Epithelial cell of proximal tubule (primary cell): ENCODE measurements at regions not wholly inside any gene's neighbourhood (a gene's known extent, or its start where the extent isn't known, plus 50 kb on each side); places are given as distances from the start of the nearest gene placed in this dataset.
"Not testable (repeated sequence)": the region's sequence is repeated elsewhere in the genome, so short reads cannot be mapped to it uniquely, and the experiment has no call there.

ENCODE experiments used
- DNase-seq: peaks from one replicate; pipeline ENCODE4 v3.0.0-alpha.2; 2011; ENCODE audit warnings: low read depth
- H3K4me3 ChIP-seq: 2 replicates; pipeline ENCODE4 v1.5.1; 2011; ENCODE audit warnings: low read depth, mild to moderate bottlenecking, low read length
- TF ChIP-seq, protein P1 (sequence below): conservative IDR thresholded peaks from 2 replicates; pipeline ENCODE4 v1.5.1; 2012; ENCODE audit warnings: low read depth, mild to moderate bottlenecking, low read length

DNA sequence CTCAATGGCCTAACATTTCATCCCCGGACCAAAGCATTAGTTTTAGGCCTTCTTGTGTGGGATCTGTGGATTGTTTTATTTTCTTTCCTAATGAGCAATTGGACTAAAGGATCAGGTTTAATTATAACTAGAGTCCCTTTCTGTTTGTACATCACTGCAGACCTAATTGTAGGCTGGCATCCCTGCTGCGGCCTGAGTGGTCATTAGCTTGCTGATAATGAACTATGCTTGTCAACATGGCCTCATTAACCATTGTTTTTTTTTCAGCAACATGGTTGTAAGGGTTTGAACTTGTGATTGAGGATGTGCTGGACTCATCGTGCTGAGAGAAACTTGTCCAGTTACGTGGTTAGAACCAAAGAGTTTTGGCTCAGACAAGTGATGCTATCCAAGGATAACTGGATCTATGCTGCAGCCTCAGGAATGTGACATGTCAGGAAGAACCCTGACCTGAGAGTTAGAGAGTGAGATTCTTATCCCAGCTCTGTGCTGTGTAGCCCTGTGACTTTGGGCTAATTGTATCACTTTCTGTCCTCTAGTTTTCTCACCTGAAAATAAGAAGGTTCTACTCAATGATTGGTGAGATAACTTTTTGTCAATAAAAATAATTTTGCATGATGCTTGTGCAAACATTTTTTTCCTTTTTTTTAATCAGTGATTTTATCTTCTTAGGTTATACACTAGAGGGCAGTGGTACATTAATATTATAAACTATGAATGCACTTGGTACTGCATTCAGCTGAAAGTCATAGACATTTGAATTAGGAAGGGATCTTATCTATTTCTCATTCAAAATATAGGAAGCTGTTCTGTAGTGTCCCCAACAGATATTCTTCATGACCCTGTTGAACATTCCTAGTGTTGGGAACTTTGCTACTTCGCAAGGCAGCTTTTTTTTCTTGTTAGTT, 140.9 kb downstream of the RNF144B start:
- no peak for DNase-seq
- H3K4me3 ChIP-seq = no peak overlapping the region
- TF ChIP-seq, protein P1, sequence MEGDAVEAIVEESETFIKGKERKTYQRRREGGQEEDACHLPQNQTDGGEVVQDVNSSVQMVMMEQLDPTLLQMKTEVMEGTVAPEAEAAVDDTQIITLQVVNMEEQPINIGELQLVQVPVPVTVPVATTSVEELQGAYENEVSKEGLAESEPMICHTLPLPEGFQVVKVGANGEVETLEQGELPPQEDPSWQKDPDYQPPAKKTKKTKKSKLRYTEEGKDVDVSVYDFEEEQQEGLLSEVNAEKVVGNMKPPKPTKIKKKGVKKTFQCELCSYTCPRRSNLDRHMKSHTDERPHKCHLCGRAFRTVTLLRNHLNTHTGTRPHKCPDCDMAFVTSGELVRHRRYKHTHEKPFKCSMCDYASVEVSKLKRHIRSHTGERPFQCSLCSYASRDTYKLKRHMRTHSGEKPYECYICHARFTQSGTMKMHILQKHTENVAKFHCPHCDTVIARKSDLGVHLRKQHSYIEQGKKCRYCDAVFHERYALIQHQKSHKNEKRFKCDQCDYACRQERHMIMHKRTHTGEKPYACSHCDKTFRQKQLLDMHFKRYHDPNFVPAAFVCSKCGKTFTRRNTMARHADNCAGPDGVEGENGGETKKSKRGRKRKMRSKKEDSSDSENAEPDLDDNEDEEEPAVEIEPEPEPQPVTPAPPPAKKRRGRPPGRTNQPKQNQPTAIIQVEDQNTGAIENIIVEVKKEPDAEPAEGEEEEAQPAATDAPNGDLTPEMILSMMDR = no peak

DNA sequence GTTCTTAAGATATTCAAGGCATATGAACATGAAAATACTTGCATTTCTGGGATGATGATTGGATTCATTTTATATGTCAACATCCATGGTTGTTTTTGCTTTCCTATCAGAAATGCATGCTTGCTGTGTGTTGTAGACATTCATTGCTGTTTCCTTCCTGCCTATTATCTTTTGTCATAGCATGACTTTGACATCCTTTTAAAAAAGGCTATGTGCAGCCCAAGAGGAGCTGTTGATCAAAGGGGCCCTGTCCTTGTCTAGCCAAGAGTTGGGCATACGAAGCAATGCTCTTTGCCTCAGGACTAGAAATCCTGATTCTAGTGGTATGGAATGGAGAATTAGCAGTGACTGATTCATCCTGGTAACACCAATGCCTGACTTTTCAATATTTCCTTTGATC, 143.1 kb downstream of the RNF144B start:
- no peak for DNase-seq
- TF ChIP-seq, protein P1 = no peak
- H3K4me3 ChIP-seq = no peak overlapping the region

GRCh38 chr6:18532139-18532538, 145.0 kb downstream of the RNF144B start:
- TF ChIP-seq, protein P1 = no peak
- no peak for DNase-seq
- H3K4me3 ChIP-seq = no peak overlapping the region

DNA sequence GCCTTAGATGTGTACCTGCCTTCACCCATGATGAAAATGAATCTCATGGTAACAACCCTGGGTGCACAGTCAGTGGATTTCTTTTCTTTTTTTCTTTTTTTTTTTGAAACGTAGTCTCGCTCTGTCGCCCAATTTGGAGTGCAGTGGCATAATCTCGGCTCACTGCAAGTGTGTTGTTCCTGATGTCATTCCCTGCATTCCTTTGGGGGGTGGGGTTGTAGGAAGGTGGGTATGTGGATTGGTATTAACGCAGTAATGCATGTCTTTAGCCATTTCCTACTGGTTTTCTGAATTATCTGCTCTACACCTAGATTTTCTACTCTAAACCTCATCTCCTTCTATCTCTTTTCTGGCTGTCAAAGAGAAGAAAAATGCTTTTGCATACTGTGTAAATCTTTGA, 146.6 kb downstream of the RNF144B start:
- no peak for DNase-seq
- TF ChIP-seq, protein P1 = no peak
- H3K4me3 ChIP-seq = no peak overlapping the region

GRCh38 chr6:18536591-18537055, 149.5 kb downstream of the RNF144B start:
- H3K4me3 ChIP-seq = no peak overlapping the region
- TF ChIP-seq, protein P1 = no peak
- DNase-seq = no peak

- DNase-seq = no peak
- H3K4me3 ChIP-seq = no peak overlapping the region
- TF ChIP-seq, protein P1 = no peak
Observed at GRCh38 chr6:18538315-18538714, 151.2 kb downstream of the RNF144B start.

DNA sequence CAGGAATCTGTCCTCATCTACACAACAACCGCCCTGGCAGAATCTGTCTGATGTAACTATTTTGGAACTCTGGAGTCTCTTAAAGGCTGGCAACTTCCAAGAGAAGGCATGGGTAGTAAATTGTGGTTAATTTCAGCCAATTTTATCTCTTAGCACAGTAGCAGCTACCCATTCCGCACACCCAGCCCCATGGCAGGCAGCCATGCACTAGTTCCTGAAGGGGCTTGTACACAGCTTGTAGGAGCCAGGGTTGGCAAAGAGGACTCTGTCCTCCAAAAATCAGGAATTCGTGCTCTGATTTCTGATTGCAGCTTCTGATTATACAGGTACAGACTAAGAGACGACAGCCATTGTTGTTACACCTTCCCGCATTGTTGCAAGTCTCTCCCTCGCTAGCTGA, 155.9 kb downstream of the RNF144B start:
- DNase-seq = no peak
- H3K4me3 ChIP-seq = no peak overlapping the region
- TF ChIP-seq, protein P1 = no peak

DNA sequence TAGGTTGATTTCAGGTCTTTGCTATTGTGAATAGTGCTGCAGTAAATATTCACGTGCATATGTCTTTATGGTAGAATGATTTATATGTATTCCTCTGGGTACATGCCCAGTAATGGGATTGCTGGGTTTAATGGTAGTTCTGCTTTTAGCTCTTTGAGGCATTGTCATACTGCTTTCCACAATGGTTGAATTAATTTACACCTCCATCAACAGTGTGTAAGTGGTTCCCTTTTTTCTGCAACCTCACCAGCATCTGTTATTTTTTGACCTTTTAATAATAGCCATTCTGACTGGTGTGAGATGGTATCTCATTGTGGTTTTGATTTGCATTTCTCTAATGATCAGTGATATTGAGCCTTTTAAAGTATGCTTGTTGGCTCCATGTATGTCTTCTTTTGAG, 158.0 kb downstream of the RNF144B start:
- not testable (repeated sequence) for DNase-seq, H3K4me3 ChIP-seq
